Fibroblast of lung (primary cell): ENCODE measurements at regions not wholly inside any gene's neighbourhood (a gene's known extent, or its start where the extent isn't known, plus 50 kb on each side); places are given as distances from the start of the nearest gene placed in this dataset.

Experiments used
- EZH2 ChIP-seq: IDR thresholded peaks from 2 replicates; pipeline ENCODE4 v1.5.1; 2012; ENCODE audit warnings: low read length, control low read depth, mild to moderate bottlenecking; ENCODE audit errors: missing control alignments
- TF ChIP-seq, protein P1 (sequence below), 2 donors: IDR thresholded peaks in 1 of 2; conservative IDR thresholded peaks in 1 of 2; 1 replicate in 1 of 2; 2 replicates in 1 of 2; pipeline ENCODE4 v1.5.1; 2011 to 2012; ENCODE audit warnings: low read length in 2 of 2, control low read depth in 1 of 2, inconsistent platforms in 1 of 2, low read depth in 1 of 2, mild to moderate bottlenecking in 1 of 2

DNA sequence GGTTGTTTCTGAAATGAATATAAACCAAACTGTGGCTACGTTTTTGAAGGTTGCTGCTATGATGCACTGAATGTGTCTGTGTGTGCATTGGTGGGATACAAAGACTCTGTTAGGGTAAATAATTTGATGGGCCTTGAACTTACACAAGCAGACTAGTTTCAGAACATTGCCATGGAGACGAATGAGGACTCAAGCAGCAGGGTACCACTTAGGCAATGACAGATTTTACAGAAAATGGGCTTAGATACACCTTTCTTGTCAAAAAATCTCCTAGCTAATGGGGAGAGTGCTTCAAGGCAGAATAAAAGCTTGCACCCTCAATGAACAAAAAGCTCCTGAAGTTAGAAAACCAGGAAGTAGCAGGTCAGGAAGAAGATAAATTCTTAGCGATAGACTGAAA lies 55.7 kb downstream of the IER5 start:
- TF ChIP-seq EZH2, result no peak
- TF ChIP-seq, protein P1, sequence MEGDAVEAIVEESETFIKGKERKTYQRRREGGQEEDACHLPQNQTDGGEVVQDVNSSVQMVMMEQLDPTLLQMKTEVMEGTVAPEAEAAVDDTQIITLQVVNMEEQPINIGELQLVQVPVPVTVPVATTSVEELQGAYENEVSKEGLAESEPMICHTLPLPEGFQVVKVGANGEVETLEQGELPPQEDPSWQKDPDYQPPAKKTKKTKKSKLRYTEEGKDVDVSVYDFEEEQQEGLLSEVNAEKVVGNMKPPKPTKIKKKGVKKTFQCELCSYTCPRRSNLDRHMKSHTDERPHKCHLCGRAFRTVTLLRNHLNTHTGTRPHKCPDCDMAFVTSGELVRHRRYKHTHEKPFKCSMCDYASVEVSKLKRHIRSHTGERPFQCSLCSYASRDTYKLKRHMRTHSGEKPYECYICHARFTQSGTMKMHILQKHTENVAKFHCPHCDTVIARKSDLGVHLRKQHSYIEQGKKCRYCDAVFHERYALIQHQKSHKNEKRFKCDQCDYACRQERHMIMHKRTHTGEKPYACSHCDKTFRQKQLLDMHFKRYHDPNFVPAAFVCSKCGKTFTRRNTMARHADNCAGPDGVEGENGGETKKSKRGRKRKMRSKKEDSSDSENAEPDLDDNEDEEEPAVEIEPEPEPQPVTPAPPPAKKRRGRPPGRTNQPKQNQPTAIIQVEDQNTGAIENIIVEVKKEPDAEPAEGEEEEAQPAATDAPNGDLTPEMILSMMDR (conservative IDR thresholded peaks at IDR 0.05 in 1 of 2, IDR thresholded peaks at IDR 0.05 in 1 of 2; ENCODE audit: low read depth in 1 of 2, low read length in 2 of 2), result no peak
